KMS-11 (cell line): ENCODE measurements at regions not wholly inside any gene's neighbourhood (a gene's known extent, or its start where the extent isn't known, plus 50 kb on each side); places are given as distances from the start of the nearest gene placed in this dataset.

ENCODE experiments used
- H2AFZ ChIP-seq: fragments of 200-600 bp; sonication (generic); 2 replicates; pipeline ENCODE4 v1.6.1; 2016; ENCODE audit warnings: antibody characterized with exemption, mixed run types, low read depth
- H3K27ac ChIP-seq: fragments of 200-600 bp; sonication (generic); 2 replicates; pipeline ENCODE4 v1.6.1; 2016; ENCODE audit warnings: mild to moderate bottlenecking, mixed run types
- H3K27me3 ChIP-seq: fragments of 200-600 bp; sonication (generic); 2 replicates; pipeline ENCODE4 v1.6.1; 2017; ENCODE audit warnings: mild to moderate bottlenecking, low read depth, mixed run types, moderate library complexity; ENCODE audit not compliant: insufficient read depth
- H3K36me3 ChIP-seq: fragments of 200-600 bp; sonication (generic); 2 replicates; pipeline ENCODE4 v1.6.1; 2017; ENCODE audit warnings: mild to moderate bottlenecking, mixed run types; ENCODE audit not compliant: insufficient read depth
- H3K4me1 ChIP-seq: fragments of 200-600 bp; sonication (generic); 2 replicates; pipeline ENCODE4 v1.6.1; 2016; ENCODE audit warnings: mild to moderate bottlenecking, low read depth, mixed run types; ENCODE audit not compliant: poor library complexity, severe bottlenecking
- H3K4me2 ChIP-seq: fragments of 200-600 bp; sonication (generic); 2 replicates; pipeline ENCODE4 v1.7.0; 2016; ENCODE audit warnings: mild to moderate bottlenecking, mixed run types
- H3K4me3 ChIP-seq: fragments of 200-600 bp; sonication (generic); IDR thresholded peaks from 2 replicates; pipeline ENCODE4 v1.6.1; 2017; ENCODE audit warnings: low read depth, low read length, mixed read lengths; ENCODE audit not compliant: insufficient read depth
- H3K79me2 ChIP-seq: fragments of 200-600 bp; sonication (generic); 2 replicates; pipeline ENCODE4 v1.6.1; 2016; ENCODE audit warnings: low read depth, mixed run types; ENCODE audit not compliant: insufficient read depth
- H3K9ac ChIP-seq: fragments of 200-600 bp; sonication (generic); 2 replicates; pipeline ENCODE4 v1.6.1; 2016; ENCODE audit warnings: mild to moderate bottlenecking, mixed run types
- H4K20me1 ChIP-seq: fragments of 200-600 bp; sonication (generic); 2 replicates; pipeline ENCODE4 v1.6.1; 2016; ENCODE audit warnings: mild to moderate bottlenecking, mixed run types; ENCODE audit not compliant: insufficient read depth
- TF ChIP-seq, protein P1 (sequence below): fragments of 200-600 bp; sonication (generic); conservative IDR thresholded peaks from 2 replicates; pipeline ENCODE4 v1.6.1; 2017; ENCODE audit warnings: low read depth, mild to moderate bottlenecking, antibody characterized with exemption, low read length, moderate library complexity, mixed read lengths

DNA sequence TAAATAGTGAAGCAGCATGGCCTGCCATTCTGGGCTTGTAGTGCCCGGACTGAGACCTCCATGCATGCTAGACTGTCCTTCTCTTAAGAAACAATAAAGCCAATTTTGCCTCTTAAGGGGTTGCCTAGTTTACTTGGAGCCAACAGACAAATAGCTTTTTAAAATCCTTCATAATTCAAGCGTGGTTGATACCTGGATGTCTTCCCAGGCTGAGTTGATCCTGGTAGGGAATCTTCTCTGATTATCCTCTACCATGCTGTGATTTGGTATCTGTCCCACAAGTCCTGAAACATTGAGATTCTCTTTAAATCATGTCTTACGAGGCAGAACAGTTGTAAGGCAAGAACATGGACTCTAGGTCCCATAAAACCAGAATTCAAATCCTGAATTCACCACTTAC is 359.6 kb upstream of the CCL2 start:
- H3K4me2 ChIP-seq, result no peak overlapping the region
- H2AFZ ChIP-seq, result no peak overlapping the region
- H4K20me1 ChIP-seq, result no peaks in the 10 kb centered on the region
- H3K27ac ChIP-seq, result no peak overlapping the region
- TF ChIP-seq, protein P1, sequence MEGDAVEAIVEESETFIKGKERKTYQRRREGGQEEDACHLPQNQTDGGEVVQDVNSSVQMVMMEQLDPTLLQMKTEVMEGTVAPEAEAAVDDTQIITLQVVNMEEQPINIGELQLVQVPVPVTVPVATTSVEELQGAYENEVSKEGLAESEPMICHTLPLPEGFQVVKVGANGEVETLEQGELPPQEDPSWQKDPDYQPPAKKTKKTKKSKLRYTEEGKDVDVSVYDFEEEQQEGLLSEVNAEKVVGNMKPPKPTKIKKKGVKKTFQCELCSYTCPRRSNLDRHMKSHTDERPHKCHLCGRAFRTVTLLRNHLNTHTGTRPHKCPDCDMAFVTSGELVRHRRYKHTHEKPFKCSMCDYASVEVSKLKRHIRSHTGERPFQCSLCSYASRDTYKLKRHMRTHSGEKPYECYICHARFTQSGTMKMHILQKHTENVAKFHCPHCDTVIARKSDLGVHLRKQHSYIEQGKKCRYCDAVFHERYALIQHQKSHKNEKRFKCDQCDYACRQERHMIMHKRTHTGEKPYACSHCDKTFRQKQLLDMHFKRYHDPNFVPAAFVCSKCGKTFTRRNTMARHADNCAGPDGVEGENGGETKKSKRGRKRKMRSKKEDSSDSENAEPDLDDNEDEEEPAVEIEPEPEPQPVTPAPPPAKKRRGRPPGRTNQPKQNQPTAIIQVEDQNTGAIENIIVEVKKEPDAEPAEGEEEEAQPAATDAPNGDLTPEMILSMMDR, result no peak
- no peaks in the 10 kb centered on the region for H3K4me1 ChIP-seq
- H3K9ac ChIP-seq, result no peak overlapping the region
- H3K79me2 ChIP-seq, result no peaks in the 10 kb centered on the region
- H3K27me3 ChIP-seq, result no peaks in the 10 kb centered on the region
- H3K36me3 ChIP-seq, result no peaks in the 10 kb centered on the region
- no peak overlapping the region for H3K4me3 ChIP-seq

DNA sequence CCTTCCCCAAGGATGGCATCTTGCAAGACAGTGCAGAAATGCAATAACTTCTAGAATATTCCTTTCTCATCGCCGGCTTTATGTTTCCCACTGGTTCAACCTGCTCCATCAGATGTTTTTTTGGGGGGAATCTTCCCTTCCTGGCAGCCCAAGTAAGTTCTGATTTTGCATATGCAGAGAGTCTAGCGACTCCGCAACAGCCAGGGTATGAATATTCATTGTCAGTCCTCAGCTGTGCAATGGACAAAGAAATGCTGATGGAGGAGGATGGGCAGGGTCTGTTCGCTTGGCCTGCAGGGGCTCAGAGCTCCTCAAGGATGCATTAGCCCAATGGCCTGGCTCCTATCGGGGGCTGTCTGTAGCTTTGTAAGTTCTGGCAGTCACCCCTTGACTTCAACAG is 358.8 kb upstream of the CCL2 start:
- Histone ChIP-seq H3K4me2 (no peak overlapping the region), H4K20me1 (no peaks in the 10 kb centered on the region), H3K36me3 (no peaks in the 10 kb centered on the region), H3K79me2 (no peaks in the 10 kb centered on the region), H3K9ac (no peak overlapping the region), H3K4me3 (no peak overlapping the region), H3K4me1 (no peaks in the 10 kb centered on the region), H2AFZ (no peak overlapping the region), H3K27ac (no peak overlapping the region), H3K27me3 (no peaks in the 10 kb centered on the region)
- TF ChIP-seq, protein P1, result no peak

DNA sequence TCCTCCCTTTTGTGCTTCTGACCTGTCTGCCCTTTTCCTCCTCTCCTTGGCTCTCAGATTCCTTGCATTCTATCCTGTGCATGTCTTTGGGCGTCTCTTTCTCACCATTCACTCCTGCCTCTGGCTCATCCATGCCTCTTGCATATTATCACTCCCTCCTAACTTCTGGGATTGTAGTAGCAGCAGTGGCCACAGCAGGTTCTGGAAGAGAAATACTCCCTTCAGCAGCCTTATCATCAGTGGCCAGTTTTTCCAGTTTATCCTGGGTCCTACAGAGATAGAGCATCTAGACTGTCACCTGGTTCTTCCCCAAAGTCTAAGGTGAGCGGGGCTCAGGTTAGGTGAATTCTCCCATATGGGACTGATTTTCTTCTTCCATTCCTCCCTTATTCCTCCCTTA is 354.0 kb upstream of the CCL2 start:
- no peaks in the 10 kb centered on the region for H3K36me3 ChIP-seq
- TF ChIP-seq, protein P1, result no peak
- no peaks in the 10 kb centered on the region for H3K4me1 ChIP-seq
- no peak overlapping the region for H2AFZ ChIP-seq
- no peaks in the 10 kb centered on the region for H3K79me2 ChIP-seq
- H3K9ac ChIP-seq, result no peak overlapping the region
- H3K27me3 ChIP-seq, result no peaks in the 10 kb centered on the region
- H3K4me2 ChIP-seq, result no peak overlapping the region
- no peaks in the 10 kb centered on the region for H4K20me1 ChIP-seq
- no peak overlapping the region for H3K27ac ChIP-seq
- no peak overlapping the region for H3K4me3 ChIP-seq

DNA sequence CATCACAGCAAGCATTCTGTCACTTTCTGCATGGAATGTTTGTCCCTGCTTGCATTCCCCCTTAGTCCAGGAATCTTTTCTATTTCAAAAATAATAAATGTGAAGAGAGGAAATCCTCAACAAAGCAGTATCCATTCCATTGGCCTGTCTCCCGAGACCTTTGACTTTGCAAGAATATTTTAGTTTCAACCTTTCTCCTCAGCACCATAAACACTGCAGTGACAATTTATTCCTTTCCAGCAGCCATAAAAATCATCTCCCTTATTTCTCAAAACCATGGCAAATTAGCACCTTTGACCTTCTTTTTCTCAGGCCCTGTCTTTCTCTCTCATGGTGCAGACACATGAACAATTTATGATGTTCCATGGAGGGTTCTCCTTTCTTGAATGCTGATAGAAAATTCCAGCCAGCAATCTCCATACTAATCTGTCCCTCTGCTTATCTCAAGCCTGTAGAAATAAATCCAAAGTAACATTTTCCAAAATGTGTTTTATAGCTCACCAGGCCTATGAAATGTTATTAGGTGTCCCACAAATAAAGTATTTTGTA is 352.1 kb upstream of the CCL2 start:
- TF ChIP-seq, protein P1, result no peak
- no peak overlapping the region for H3K4me2 ChIP-seq
- H2AFZ ChIP-seq, result no peak overlapping the region
- no peak overlapping the region for H3K9ac ChIP-seq
- H3K4me3 ChIP-seq, result no peak overlapping the region
- no peak overlapping the region for H3K27ac ChIP-seq
- H3K4me1 ChIP-seq, result no peaks in the 10 kb centered on the region
- no peaks in the 10 kb centered on the region for H4K20me1 ChIP-seq
- no peaks in the 10 kb centered on the region for H3K79me2 ChIP-seq
- H3K27me3 ChIP-seq, result no peaks in the 10 kb centered on the region
- no peaks in the 10 kb centered on the region for H3K36me3 ChIP-seq
